Osteoblast (primary cell): ENCODE measurements at regions not wholly inside any gene's neighbourhood (a gene's known extent, or its start where the extent isn't known, plus 50 kb on each side); places are given as distances from the start of the nearest gene placed in this dataset.

ENCODE experiments used
- DNase-seq: peaks from one replicate; pipeline ENCODE4 v3.0.0; 2011; ENCODE audit warnings: low spot score, mixed read lengths; ENCODE audit not compliant: insufficient read length; ENCODE audit errors: missing footprints
- H2AFZ ChIP-seq: 2 replicates; pipeline ENCODE4 v1.6.0; 2011; ENCODE audit warnings: mild to moderate bottlenecking, low read length
- H3K27ac ChIP-seq: 2 replicates; pipeline ENCODE4 v1.5.1; 2011; ENCODE audit warnings: mild to moderate bottlenecking, low read depth, low read length, moderate library complexity
- H3K27me3 ChIP-seq: 2 replicates; pipeline ENCODE4 v1.6.0; 2012; ENCODE audit warnings: mild to moderate bottlenecking, control low read depth, inconsistent platforms, low read length, moderate library complexity; ENCODE audit not compliant: insufficient read depth
- H3K36me3 ChIP-seq: 2 replicates; pipeline ENCODE4 v1.5.1; 2011; ENCODE audit warnings: mild to moderate bottlenecking, low read length, control low read depth, moderate library complexity; ENCODE audit not compliant: insufficient read depth
- H3K4me1 ChIP-seq: 2 replicates; pipeline ENCODE4 v1.5.1; 2011; ENCODE audit warnings: mild to moderate bottlenecking, low read length, control low read depth, moderate library complexity; ENCODE audit not compliant: insufficient read depth
- H3K4me2 ChIP-seq: 2 replicates; pipeline ENCODE4 v1.6.0; 2011; ENCODE audit warnings: mild to moderate bottlenecking, low read length; ENCODE audit not compliant: insufficient read depth
- H3K4me3 ChIP-seq: fragments of 200-600 bp; sonication (generic); 3 replicates; pipeline ENCODE4 v1.5.1; 2012; ENCODE audit warnings: mild to moderate bottlenecking, low read length, inconsistent platforms; ENCODE audit not compliant: insufficient read depth
- H3K79me2 ChIP-seq: 2 replicates; pipeline ENCODE4 v1.6.0; 2012; ENCODE audit warnings: mild to moderate bottlenecking, low read length, control low read depth, inconsistent platforms; ENCODE audit not compliant: insufficient read depth
- H3K9me3 ChIP-seq: 2 replicates; pipeline ENCODE4 v1.5.1; 2011; ENCODE audit warnings: low read depth, low read length, control low read depth
- H4K20me1 ChIP-seq: 2 replicates; pipeline ENCODE4 v1.6.0; 2012; ENCODE audit warnings: mild to moderate bottlenecking, low read length, control low read depth; ENCODE audit not compliant: insufficient read depth
- TF ChIP-seq, protein P1 (sequence below): IDR thresholded peaks from 2 replicates; pipeline ENCODE4 v1.5.1; 2011; ENCODE audit warnings: mild to moderate bottlenecking, low read depth, low read length, moderate library complexity; ENCODE audit errors: extremely low read depth

DNA sequence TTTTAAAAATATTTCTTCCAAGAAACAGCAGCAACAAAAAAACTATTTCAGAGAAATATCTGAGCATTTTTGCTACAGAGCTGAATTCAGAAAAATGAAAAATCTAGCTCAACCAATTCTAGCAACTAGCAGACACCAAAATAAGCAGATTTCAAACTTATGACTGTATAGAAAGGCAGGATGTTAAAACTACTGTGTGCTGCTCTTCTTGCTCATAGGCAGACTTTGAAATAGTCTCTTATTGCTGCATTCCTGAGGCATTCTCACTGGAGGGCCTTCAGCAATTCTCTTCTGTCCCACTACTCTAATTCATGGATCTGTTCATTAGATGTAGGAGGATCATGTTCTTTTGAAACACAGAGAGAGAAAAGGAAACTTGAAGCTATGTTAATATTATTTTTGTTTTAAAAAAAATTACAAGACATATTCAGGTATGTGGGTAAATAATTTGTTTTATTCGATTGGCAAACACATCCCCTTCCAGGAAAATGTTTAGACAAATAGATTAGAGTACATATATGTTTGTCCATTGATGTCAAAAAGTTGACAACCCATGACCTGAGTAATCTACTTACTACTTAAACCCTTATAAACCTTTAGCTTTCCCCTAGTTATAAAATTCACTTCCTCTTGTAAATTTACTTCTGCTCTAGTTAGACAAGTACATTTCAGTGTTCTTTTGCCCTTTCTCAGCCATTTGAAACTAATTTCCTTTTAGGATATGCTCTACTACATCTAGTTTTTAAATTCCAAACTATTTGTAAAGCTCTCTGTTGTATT, 428.2 kb upstream of the POT1 start:
- no peaks in the 10 kb centered on the region for H4K20me1 ChIP-seq
- no peak overlapping the region for H3K4me3 ChIP-seq
- DNase-seq: no peak
- no peaks in the 10 kb centered on the region for H3K27me3 ChIP-seq
- no peaks in the 10 kb centered on the region for H3K9me3 ChIP-seq
- H3K79me2 ChIP-seq: no peaks in the 10 kb centered on the region
- H2AFZ ChIP-seq: no peak overlapping the region
- no peaks in the 10 kb centered on the region for H3K4me1 ChIP-seq
- H3K4me2 ChIP-seq: no peak overlapping the region
- H3K36me3 ChIP-seq: no peaks in the 10 kb centered on the region
- TF ChIP-seq, protein P1, sequence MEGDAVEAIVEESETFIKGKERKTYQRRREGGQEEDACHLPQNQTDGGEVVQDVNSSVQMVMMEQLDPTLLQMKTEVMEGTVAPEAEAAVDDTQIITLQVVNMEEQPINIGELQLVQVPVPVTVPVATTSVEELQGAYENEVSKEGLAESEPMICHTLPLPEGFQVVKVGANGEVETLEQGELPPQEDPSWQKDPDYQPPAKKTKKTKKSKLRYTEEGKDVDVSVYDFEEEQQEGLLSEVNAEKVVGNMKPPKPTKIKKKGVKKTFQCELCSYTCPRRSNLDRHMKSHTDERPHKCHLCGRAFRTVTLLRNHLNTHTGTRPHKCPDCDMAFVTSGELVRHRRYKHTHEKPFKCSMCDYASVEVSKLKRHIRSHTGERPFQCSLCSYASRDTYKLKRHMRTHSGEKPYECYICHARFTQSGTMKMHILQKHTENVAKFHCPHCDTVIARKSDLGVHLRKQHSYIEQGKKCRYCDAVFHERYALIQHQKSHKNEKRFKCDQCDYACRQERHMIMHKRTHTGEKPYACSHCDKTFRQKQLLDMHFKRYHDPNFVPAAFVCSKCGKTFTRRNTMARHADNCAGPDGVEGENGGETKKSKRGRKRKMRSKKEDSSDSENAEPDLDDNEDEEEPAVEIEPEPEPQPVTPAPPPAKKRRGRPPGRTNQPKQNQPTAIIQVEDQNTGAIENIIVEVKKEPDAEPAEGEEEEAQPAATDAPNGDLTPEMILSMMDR: no peak
- H3K27ac ChIP-seq: no peak overlapping the region

DNA sequence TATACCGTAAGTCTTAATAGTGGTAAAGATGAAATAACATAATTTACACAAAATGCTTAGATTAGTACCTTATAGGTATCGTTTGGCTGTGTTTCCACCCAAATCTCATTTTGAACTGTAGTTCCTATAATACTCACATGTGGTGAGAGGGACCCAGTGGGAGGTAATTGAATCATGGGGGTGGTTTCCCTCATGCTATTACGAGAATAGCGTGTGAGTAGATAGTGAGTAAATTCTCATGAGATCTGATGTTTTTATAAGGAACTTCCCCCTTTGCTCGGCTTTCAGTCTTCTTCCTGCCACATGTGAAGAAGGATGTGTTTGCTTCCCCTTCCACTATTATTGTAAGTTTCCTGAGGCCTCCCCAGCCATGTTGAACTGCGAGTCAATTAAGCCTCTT, 426.3 kb upstream of the POT1 start:
- Histone ChIP-seq H3K9me3 (no peaks in the 10 kb centered on the region), H3K4me1 (no peaks in the 10 kb centered on the region), H2AFZ (no peak overlapping the region), H3K27ac (no peak overlapping the region), H3K4me3 (no peak overlapping the region), H3K27me3 (no peaks in the 10 kb centered on the region), H4K20me1 (no peaks in the 10 kb centered on the region), H3K79me2 (no peaks in the 10 kb centered on the region), H3K4me2 (no peak overlapping the region), H3K36me3 (no peaks in the 10 kb centered on the region)
- TF ChIP-seq, protein P1: no peak
- no peak for DNase-seq

DNA sequence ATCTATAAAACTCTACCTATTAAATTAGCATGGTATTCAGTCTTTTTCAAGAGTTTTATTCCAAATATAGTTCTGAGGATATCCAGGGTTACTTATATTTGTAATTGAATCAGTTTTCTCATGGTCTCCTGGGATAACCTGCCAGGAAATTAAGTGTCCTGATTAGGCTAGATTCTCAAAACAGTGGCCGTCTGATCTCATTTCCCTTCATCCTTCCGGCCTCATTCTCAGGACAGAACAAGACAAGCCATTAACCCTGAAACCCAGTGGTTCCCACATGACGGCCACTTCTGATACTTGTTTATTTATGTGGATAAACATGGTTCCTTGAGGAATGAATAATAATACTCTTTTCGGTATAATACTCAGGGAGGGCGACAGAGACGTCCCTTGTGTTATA, 417.6 kb upstream of the POT1 start:
- no peak for DNase-seq
- Histone ChIP-seq H3K27me3 (no peaks in the 10 kb centered on the region), H2AFZ (no peak overlapping the region), H3K79me2 (no peaks in the 10 kb centered on the region), H3K4me2 (no peak overlapping the region), H3K36me3 (no peaks in the 10 kb centered on the region), H3K27ac (no peak overlapping the region), H3K4me3 (no peak overlapping the region), H3K9me3 (no peaks in the 10 kb centered on the region), H3K4me1 (no peaks in the 10 kb centered on the region), H4K20me1 (no peaks in the 10 kb centered on the region)
- TF ChIP-seq, protein P1: no peak

DNA sequence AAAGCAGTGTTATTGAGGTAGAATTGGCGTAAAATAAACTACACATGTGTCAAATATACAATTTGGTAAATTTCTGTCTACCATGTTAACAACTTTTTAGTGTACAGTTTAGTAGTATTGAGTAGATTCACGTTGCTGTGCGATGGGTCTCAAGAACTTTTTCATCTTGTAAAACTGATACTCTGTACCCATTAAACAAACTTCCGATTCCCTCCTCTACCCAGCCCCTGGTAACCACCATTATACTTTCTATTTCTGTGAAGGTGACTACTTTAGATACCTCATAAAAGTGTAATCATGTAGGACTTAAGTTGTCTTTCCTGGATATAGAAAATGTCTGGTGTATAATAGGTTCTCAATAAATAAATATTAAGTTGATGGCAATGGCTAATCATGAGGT, 408.5 kb upstream of the POT1 start:
- H3K36me3 ChIP-seq: no peaks in the 10 kb centered on the region
- H3K4me2 ChIP-seq: no peak overlapping the region
- H3K9me3 ChIP-seq: no peaks in the 10 kb centered on the region
- TF ChIP-seq, protein P1: no peak
- no peak overlapping the region for H3K4me3 ChIP-seq
- no peaks in the 10 kb centered on the region for H4K20me1 ChIP-seq
- no peak for DNase-seq
- H3K27me3 ChIP-seq: no peaks in the 10 kb centered on the region
- H3K4me1 ChIP-seq: no peaks in the 10 kb centered on the region
- H3K79me2 ChIP-seq: no peaks in the 10 kb centered on the region
- H3K27ac ChIP-seq: no peak overlapping the region
- no peak overlapping the region for H2AFZ ChIP-seq
